ENCODE measurements at regions not wholly inside any gene's neighbourhood (a gene's known extent, or its start where the extent isn't known, plus 50 kb on each side); places are given as distances from the start of the nearest gene placed in this dataset.

- Mint-ChIP-seq H3K4me1 (no peaks in the 10 kb centered on the region), H3K27me3 (peaks cover 8% of the 10 kb centered on the region), H3K36me3 (ENCODE audit: low read depth) (no peaks in the 10 kb centered on the region), H3K4me3 (no peak overlapping the region), H3K9me3 (ENCODE audit: low read depth) (no peaks in the 10 kb centered on the region), H3K27ac (no peak overlapping the region)
- no peak for ATAC-seq
- ChIA-PET CTCF (interaction anchor here (0.7 kb wide), 1 partner anchor 399 kb away, joined by 4 read pairs; no protein-coding TSS in a partner anchor), POLR2A (no interaction called here)
- intact Hi-C loops (cut with DNase I, micrococcal nuclease): loop anchor here (5.0 kb wide), 2 partner anchors 41 to 44 kb away; no protein-coding TSS in a partner anchor
- no peak for DNase-seq
Observed at GRCh38 chr9:38311382-38312270, 80.9 kb upstream of the ALDH1B1 start.

DNA sequence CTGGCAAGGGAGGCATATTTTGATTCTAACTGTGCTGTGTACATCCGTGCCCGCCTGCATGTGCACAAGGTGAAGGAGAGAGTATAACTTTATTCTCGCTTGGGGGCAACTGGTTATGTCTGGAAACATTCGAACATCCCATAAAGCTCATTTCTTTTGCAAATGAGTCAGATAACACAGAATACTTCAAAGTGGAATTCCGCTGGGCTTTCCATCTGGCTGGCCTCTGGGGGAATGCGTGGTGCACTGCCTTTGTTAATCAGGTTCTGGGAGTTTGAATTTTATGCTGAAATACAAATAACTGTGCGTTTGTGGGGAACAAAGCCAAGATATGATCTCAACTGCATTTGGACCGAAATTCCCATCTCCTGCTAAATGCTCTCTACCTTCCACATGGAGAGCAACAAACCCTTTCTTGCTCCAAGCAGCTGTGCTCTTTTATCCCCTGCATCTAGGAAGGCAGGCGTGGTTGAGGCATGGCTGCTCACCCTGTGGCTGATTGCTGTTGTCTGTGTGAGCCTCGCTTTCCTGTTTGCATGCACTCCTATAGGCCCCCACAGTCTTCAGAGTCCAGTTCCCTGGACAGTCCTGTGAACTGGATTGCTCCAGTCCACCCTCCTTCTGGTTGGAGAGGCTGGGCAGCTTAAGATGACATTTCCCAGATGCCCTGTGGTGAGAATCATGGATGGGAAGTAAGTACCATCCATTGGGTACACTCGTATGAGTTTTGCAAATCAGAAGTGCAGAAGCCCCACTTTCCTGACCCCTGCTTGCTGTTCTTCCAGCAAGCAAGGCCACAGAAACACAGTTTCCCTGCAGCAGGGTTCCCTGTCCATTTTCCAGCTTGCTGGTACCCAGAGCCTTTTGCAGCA is 82.9 kb upstream of the ALDH1B1 start:
- Mint-ChIP-seq H3K36me3 (ENCODE audit: low read depth) (no peaks in the 10 kb centered on the region), H3K4me3 (no peak overlapping the region), H3K27me3 (peaks cover 8% of the 10 kb centered on the region), H3K4me1 (no peaks in the 10 kb centered on the region), H3K27ac (no peak overlapping the region), H3K9me3 (ENCODE audit: low read depth) (no peaks in the 10 kb centered on the region)
- POLR2A ChIA-PET: no interaction called here
- intact Hi-C loops (cut with DNase I, micrococcal nuclease): loop anchor here (5.0 kb wide), 2 partner anchors 42 to 43 kb away; no protein-coding TSS in a partner anchor
- ATAC-seq (no peak), DNase-seq (no peak)
- CTCF ChIA-PET: no interaction called here

- Mint-ChIP-seq H3K27ac (no peak overlapping the region), H3K36me3 (ENCODE audit: low read depth) (no peaks in the 10 kb centered on the region), H3K4me1 (no peaks in the 10 kb centered on the region), H3K9me3 (ENCODE audit: low read depth) (no peaks in the 10 kb centered on the region), H3K4me3 (no peak overlapping the region), H3K27me3 (peaks cover 5% of the 10 kb centered on the region)
- DNase-seq: no peak
- no peak for ATAC-seq
- ChIA-PET POLR2A (no interaction called here), CTCF (no interaction called here)
- intact Hi-C loops (cut with DNase I, micrococcal nuclease): no loop called here
Observed at GRCh38 chr9:38308136-38308535, 84.4 kb upstream of the ALDH1B1 start.

DNA sequence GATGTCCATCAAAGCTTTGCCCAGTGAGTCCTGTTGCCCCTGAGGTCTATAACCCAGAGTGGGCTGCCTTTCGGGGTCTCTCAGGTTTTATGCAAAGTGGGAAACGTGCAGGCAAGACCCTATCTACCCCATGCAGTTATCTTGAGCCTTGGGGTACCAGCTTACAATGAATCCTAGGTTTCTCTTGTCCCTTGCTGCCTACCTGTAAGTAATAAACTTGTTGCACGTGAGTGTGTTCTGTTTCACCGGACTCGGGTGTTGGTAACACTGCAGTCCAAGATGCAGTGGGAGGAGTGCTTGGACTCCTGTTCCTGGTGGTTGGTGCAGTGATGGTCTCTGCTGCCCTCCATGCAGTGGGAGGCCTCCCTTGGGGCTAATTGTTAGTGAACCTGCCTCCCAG is 85.6 kb upstream of the ALDH1B1 start:
- ChIA-PET CTCF (no interaction called here), POLR2A (no interaction called here)
- ATAC-seq: no peak
- intact Hi-C loops (cut with DNase I, micrococcal nuclease): no loop called here
- Mint-ChIP-seq H3K27ac (no peak overlapping the region), H3K4me3 (no peak overlapping the region), H3K27me3 (peaks cover 5% of the 10 kb centered on the region), H3K36me3 (ENCODE audit: low read depth) (no peaks in the 10 kb centered on the region), H3K4me1 (no peaks in the 10 kb centered on the region), H3K9me3 (ENCODE audit: low read depth) (no peaks in the 10 kb centered on the region)
- DNase-seq: no peak

DNA sequence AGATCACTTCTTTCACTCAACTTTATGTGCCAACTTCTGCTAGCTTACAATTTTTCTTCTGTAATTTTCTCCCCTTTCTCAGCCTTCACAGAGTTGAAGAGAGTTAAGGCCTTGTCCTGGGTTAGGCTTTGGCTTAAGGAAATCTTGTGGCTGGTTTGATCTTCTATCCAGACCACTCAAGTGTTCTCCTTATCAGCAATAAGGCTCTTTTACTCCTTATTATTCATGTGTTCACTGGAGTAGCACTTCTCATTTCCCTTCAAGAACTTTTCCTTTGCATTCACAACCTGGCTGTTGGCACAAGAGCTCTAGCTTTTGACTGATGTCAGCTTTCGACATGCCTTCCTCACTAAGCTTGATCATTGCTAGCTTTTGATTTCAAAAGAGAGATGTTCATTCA is 86.9 kb upstream of the ALDH1B1 start:
- CTCF ChIA-PET: interaction anchor here (1.1 kb wide), 1 partner anchor 146 kb away, joined by 3 read pairs; no protein-coding TSS in a partner anchor
- no peak for DNase-seq
- ATAC-seq: no peak
- no peaks in the 10 kb centered on the region for H3K4me1 Mint-ChIP-seq
- H3K4me3 Mint-ChIP-seq: no peak overlapping the region
- H3K9me3 Mint-ChIP-seq (ENCODE audit: low read depth): no peaks in the 10 kb centered on the region
- H3K27me3 Mint-ChIP-seq: peaks cover 3% of the 10 kb centered on the region
- H3K27ac Mint-ChIP-seq: no peak overlapping the region
- intact Hi-C loops (cut with DNase I, micrococcal nuclease): no loop called here
- no peaks in the 10 kb centered on the region for H3K36me3 Mint-ChIP-seq (ENCODE audit: low read depth)
- POLR2A ChIA-PET: no interaction called here

GRCh38 chr9:38301376-38302106 is 91.0 kb upstream of the ALDH1B1 start:
- Mint-ChIP-seq H3K27me3 (peaks cover 2% of the 10 kb centered on the region), H3K27ac (no peak overlapping the region), H3K9me3 (ENCODE audit: low read depth) (no peaks in the 10 kb centered on the region), H3K4me1 (no peaks in the 10 kb centered on the region), H3K36me3 (ENCODE audit: low read depth) (no peaks in the 10 kb centered on the region), H3K4me3 (no peak overlapping the region)
- POLR2A ChIA-PET: no interaction called here
- CTCF ChIA-PET: no interaction called here
- DNase-seq (no peak), ATAC-seq (no peak)
- intact Hi-C loops (cut with DNase I, micrococcal nuclease): no loop called here

DNA sequence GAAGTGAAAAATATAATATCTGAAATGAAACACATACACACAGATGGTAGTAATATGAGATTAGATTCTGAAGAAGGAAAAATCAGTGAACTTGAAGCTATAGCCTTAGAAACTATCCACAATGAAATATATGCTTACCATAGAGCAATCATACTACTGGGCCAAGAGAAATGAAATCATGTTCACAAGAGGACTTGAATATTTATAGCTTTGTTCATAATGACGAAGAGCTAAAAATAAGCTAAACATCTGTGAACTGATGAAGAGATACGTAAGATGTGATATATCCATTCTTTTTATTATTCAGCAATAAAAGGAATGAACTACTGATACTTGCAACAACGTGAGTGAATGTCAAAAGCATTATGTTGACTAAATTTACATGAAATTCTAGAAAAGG is 92.6 kb upstream of the ALDH1B1 start:
- intact Hi-C loops (cut with DNase I, micrococcal nuclease): no loop called here
- Mint-ChIP-seq H3K4me3 (no peak overlapping the region), H3K4me1 (no peaks in the 10 kb centered on the region), H3K27ac (no peak overlapping the region), H3K27me3 (peaks cover 2% of the 10 kb centered on the region), H3K9me3 (ENCODE audit: low read depth) (no peaks in the 10 kb centered on the region), H3K36me3 (ENCODE audit: low read depth) (no peaks in the 10 kb centered on the region)
- ChIA-PET POLR2A (no interaction called here), CTCF (interaction anchor here (1.0 kb wide), 1 partner anchor 212 kb away, joined by 3 read pairs; no protein-coding TSS in a partner anchor)
- ATAC-seq: no peak
- DNase-seq: no peak

DNA sequence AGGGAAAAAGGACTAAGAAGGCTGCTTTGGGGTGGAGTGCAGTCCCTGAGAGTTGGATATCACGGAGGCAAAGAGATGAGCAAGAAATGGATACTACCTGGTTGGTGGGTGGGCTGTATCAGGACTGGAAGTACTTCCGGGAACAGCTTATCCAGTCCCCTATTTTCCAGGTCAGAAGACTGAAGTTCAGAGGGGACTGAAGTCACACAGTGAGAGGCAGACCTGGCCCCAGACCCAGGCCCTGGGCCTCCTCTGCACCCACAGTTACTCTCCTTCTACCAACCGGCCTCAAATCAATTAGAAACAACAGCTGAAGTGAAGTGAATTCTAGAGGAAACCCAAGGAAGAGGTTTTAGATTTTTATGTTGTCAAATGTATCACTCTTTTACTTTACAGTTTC is 93.6 kb upstream of the ALDH1B1 start:
- DNase-seq (no peak), ATAC-seq (no peak)
- Mint-ChIP-seq H3K4me3 (no peak overlapping the region), H3K9me3 (ENCODE audit: low read depth) (no peaks in the 10 kb centered on the region), H3K4me1 (no peaks in the 10 kb centered on the region), H3K27me3 (peaks cover 2% of the 10 kb centered on the region), H3K27ac (no peak overlapping the region), H3K36me3 (ENCODE audit: low read depth) (no peaks in the 10 kb centered on the region)
- CTCF ChIA-PET: no interaction called here
- intact Hi-C loops (cut with DNase I, micrococcal nuclease): no loop called here
- POLR2A ChIA-PET: no interaction called here

DNA sequence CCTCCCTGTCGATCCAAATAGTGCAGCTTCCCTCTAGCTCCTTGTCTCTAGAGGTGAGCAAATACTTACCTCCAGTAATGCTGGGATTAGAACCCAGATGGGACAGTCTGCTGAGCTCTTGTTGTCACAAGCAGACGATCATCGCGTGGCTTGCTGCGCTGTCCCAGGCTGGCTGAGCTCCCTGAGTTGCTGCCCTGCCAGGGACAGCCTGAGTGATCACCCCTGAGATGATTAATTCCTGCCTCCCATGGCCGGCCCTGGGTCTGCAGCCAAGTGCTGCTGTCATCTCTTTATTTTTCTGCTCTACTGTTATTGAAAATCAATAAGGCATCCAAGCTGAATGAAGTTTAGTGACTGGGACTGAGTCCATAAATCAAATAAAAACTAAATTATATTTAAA is 94.0 kb upstream of the ALDH1B1 start:
- no peaks in the 10 kb centered on the region for H3K36me3 Mint-ChIP-seq (ENCODE audit: low read depth)
- peaks cover 2% of the 10 kb centered on the region for H3K27me3 Mint-ChIP-seq
- ATAC-seq (no peak), DNase-seq (no peak)
- POLR2A ChIA-PET: no interaction called here
- no peaks in the 10 kb centered on the region for H3K4me1 Mint-ChIP-seq
- H3K4me3 Mint-ChIP-seq: no peak overlapping the region
- intact Hi-C loops (cut with DNase I, micrococcal nuclease): no loop called here
- no peak overlapping the region for H3K27ac Mint-ChIP-seq
- no peaks in the 10 kb centered on the region for H3K9me3 Mint-ChIP-seq (ENCODE audit: low read depth)
- CTCF ChIA-PET: no interaction called here

- DNase-seq (no peak), ATAC-seq (no peak)
- no peaks in the 10 kb centered on the region for H3K4me1 Mint-ChIP-seq
- H3K27me3 Mint-ChIP-seq: no peaks in the 10 kb centered on the region
- POLR2A ChIA-PET: no interaction called here
- no peak overlapping the region for H3K4me3 Mint-ChIP-seq
- no peaks in the 10 kb centered on the region for H3K36me3 Mint-ChIP-seq (ENCODE audit: low read depth)
- no peak overlapping the region for H3K27ac Mint-ChIP-seq
- H3K9me3 Mint-ChIP-seq (ENCODE audit: low read depth): no peaks in the 10 kb centered on the region
- CTCF ChIA-PET: interaction anchor here (0.7 kb wide), 1 partner anchor 270 kb away, joined by 3 read pairs; no protein-coding TSS in a partner anchor
- intact Hi-C loops (cut with DNase I, micrococcal nuclease): no loop called here
Observed at GRCh38 chr9:38296807-38297206, 95.7 kb upstream of the ALDH1B1 start.

GRCh38 chr9:38295764-38296163 is 96.7 kb upstream of the ALDH1B1 start:
- Mint-ChIP-seq H3K27ac (no peak overlapping the region), H3K9me3 (ENCODE audit: low read depth) (no peaks in the 10 kb centered on the region), H3K4me3 (no peak overlapping the region), H3K4me1 (no peaks in the 10 kb centered on the region), H3K27me3 (no peaks in the 10 kb centered on the region), H3K36me3 (ENCODE audit: low read depth) (no peaks in the 10 kb centered on the region)
- ATAC-seq: no peak
- CTCF ChIA-PET: no interaction called here
- POLR2A ChIA-PET: no interaction called here
- no peak for DNase-seq
- intact Hi-C loops (cut with DNase I, micrococcal nuclease): no loop called here

All from activated CD4-positive, alpha-beta T cell treated with anti-CD3 and anti-CD28 coated beads for 36 hours (primary cell).